WTC11 (cell line): ENCODE measurements at regions not wholly inside any gene's neighbourhood (a gene's known extent, or its start where the extent isn't known, plus 50 kb on each side); places are given as distances from the start of the nearest gene placed in this dataset.

Source experiments
- ATAC-seq: fragments of 200-7000 bp; cut with Tn5 transposase; 2 replicates; pipeline ENCODE4 v1.10.0; 2021; ENCODE audit warnings: mild to moderate bottlenecking, moderate library complexity
- CTCF ChIA-PET: fragments of 300-600 bp; sonication (Branson Sonifier 250); formaldehyde crosslinking; loops from one replicate; lab custom pipeline; 2021; ENCODE audit warnings: antibody characterized with exemption; lab: Charles Lee
- POLR2A ChIA-PET: fragments of 350-600 bp; sonication (Branson Sonifier 250); formaldehyde crosslinking; loops from one replicate; lab custom pipeline; 2021; ENCODE audit warnings: antibody characterized with exemption; lab: Charles Lee
- DNase-seq: peaks from one replicate; pipeline ENCODE4 v3.0.0; 2021; ENCODE audit warnings: low spot score
- H3K27ac Mint-ChIP-seq: 2 replicates; pipeline ENCODE4 v1.8.0; 2021; ENCODE audit warnings: mixed read lengths
- H3K27me3 Mint-ChIP-seq: 2 replicates; pipeline ENCODE4 v1.8.0; 2021; ENCODE audit warnings: low read depth, mild to moderate bottlenecking, moderate library complexity, mixed read lengths
- H3K36me3 Mint-ChIP-seq: 2 replicates; pipeline ENCODE4 v1.8.0; 2021; ENCODE audit warnings: mixed read lengths
- H3K4me1 Mint-ChIP-seq: 2 replicates; pipeline ENCODE4 v1.8.0; 2022; ENCODE audit warnings: mixed read lengths
- H3K4me3 Mint-ChIP-seq: 2 replicates; pipeline ENCODE4 v1.8.0; 2021; ENCODE audit warnings: mild to moderate bottlenecking, moderate library complexity, mixed read lengths
- H3K9me3 Mint-ChIP-seq: 2 replicates; pipeline ENCODE4 v1.8.0; 2021; ENCODE audit warnings: mixed read lengths
- ELF4 ChIP-seq: sonication (generic); formaldehyde crosslinking; IDR thresholded peaks from 2 replicates; pipeline ENCODE4 v1.8.1; 2022; ENCODE audit warnings: low read depth, mild to moderate bottlenecking, moderate library complexity, missing genetic modification reagents
- EMX1 ChIP-seq: fragments of 250-450 bp; sonication (Bioruptor Pico); IDR thresholded peaks from 2 replicates; pipeline ENCODE4 v1.8.0; 2021; ENCODE audit warnings: mild to moderate bottlenecking
- ETV6 ChIP-seq: sonication (generic); formaldehyde crosslinking; IDR thresholded peaks from 2 replicates; pipeline ENCODE4 v1.8.1; 2022; ENCODE audit warnings: mild to moderate bottlenecking, missing genetic modification reagents
- FOXJ3 ChIP-seq: sonication (generic); formaldehyde crosslinking; IDR thresholded peaks from 2 replicates; pipeline ENCODE4 v1.9.0; 2021; ENCODE audit warnings: missing genetic modification reagents, mild to moderate bottlenecking, borderline replicate concordance
- FOXP1 ChIP-seq: sonication (generic); formaldehyde crosslinking; IDR thresholded peaks from 2 replicates; pipeline ENCODE4 v1.8.0; 2022; ENCODE audit warnings: missing genetic modification reagents, mild to moderate bottlenecking, moderate library complexity, borderline replicate concordance
- GTF2I ChIP-seq: fragments of 250-450 bp; sonication (Bioruptor Pico); conservative IDR thresholded peaks from 2 replicates; pipeline ENCODE4 v1.4.0; 2021; ENCODE audit warnings: mild to moderate bottlenecking
- IRF1 ChIP-seq: sonication (generic); formaldehyde crosslinking; IDR thresholded peaks from 2 replicates; pipeline ENCODE4 v1.8.0; 2023; ENCODE audit warnings: missing genetic modification reagents
- IRF2 ChIP-seq: sonication (generic); formaldehyde crosslinking; IDR thresholded peaks from 2 replicates; pipeline ENCODE4 v1.8.0; 2022; ENCODE audit warnings: low read depth, missing genetic modification reagents, borderline replicate concordance
- JUN ChIP-seq: sonication (generic); formaldehyde crosslinking; IDR thresholded peaks from 2 replicates; pipeline ENCODE4 v1.8.0; 2023; ENCODE audit warnings: mild to moderate bottlenecking, missing genetic modification reagents
- MXD4 ChIP-seq: fragments of 250-450 bp; sonication (Bioruptor Pico); IDR thresholded peaks from 2 replicates; pipeline ENCODE4 v1.8.0; 2021; ENCODE audit warnings: mild to moderate bottlenecking, moderate library complexity, borderline replicate concordance
- NFATC4 ChIP-seq: fragments of 250-450 bp; sonication (Bioruptor Pico); IDR thresholded peaks from 2 replicates; pipeline ENCODE4 v1.9.0; 2021; ENCODE audit warnings: mild to moderate bottlenecking
- NFYB ChIP-seq: sonication (generic); formaldehyde crosslinking; conservative IDR thresholded peaks from 2 replicates; pipeline ENCODE4 v1.8.0; 2022; ENCODE audit warnings: low read depth, missing genetic modification reagents
- NR1H2 ChIP-seq: sonication (generic); formaldehyde crosslinking; IDR thresholded peaks from 2 replicates; pipeline ENCODE4 v1.9.0; 2021; ENCODE audit warnings: mild to moderate bottlenecking, moderate library complexity, missing genetic modification reagents
- OVOL2 ChIP-seq: fragments of 250-450 bp; sonication (Bioruptor Pico); IDR thresholded peaks from 2 replicates; pipeline ENCODE4 v1.9.0; 2021; ENCODE audit warnings: mild to moderate bottlenecking, borderline replicate concordance
- SMAD3 ChIP-seq: sonication (generic); formaldehyde crosslinking; IDR thresholded peaks from 2 replicates; pipeline ENCODE4 v1.8.0; 2022; ENCODE audit warnings: missing genetic modification reagents, mild to moderate bottlenecking, borderline replicate concordance
- TEAD1 ChIP-seq: sonication (generic); formaldehyde crosslinking; IDR thresholded peaks from 2 replicates; pipeline ENCODE4 v1.8.0; 2022; ENCODE audit warnings: mild to moderate bottlenecking, missing genetic modification reagents
- TP53 ChIP-seq: sonication (generic); formaldehyde crosslinking; IDR thresholded peaks from 2 replicates; pipeline ENCODE4 v1.8.1; 2023; ENCODE audit warnings: mild to moderate bottlenecking, missing genetic modification reagents
- ZMAT4 ChIP-seq: fragments of 250-450 bp; sonication (Bioruptor Pico); IDR thresholded peaks from 2 replicates; pipeline ENCODE4 v1.9.0; 2021; ENCODE audit warnings: mild to moderate bottlenecking
- ZNF138 ChIP-seq: sonication (generic); formaldehyde crosslinking; conservative IDR thresholded peaks from 2 replicates; pipeline ENCODE4 v1.8.1; 2022; ENCODE audit warnings: mild to moderate bottlenecking, moderate library complexity, missing genetic modification reagents
- ZNF532 ChIP-seq: fragments of 250-450 bp; sonication (Bioruptor Pico); IDR thresholded peaks from 2 replicates; pipeline ENCODE4 v1.9.0; 2021; ENCODE audit warnings: mild to moderate bottlenecking, borderline replicate concordance
- ZNF671 ChIP-seq: fragments of 250-450 bp; sonication (Bioruptor Pico); IDR thresholded peaks from 2 replicates; pipeline ENCODE4 v1.8.0; 2021; ENCODE audit warnings: mild to moderate bottlenecking
- TF ChIP-seq, protein P1 (sequence below): sonication (generic); formaldehyde crosslinking; IDR thresholded peaks from 2 replicates; pipeline ENCODE4 v1.8.0; 2022; ENCODE audit warnings: mild to moderate bottlenecking, missing genetic modification reagents
- TF ChIP-seq, protein P2 (sequence below): sonication (generic); formaldehyde crosslinking; IDR thresholded peaks from 2 replicates; pipeline ENCODE4 v1.8.1; 2023; ENCODE audit warnings: mild to moderate bottlenecking, missing genetic modification reagents

DNA sequence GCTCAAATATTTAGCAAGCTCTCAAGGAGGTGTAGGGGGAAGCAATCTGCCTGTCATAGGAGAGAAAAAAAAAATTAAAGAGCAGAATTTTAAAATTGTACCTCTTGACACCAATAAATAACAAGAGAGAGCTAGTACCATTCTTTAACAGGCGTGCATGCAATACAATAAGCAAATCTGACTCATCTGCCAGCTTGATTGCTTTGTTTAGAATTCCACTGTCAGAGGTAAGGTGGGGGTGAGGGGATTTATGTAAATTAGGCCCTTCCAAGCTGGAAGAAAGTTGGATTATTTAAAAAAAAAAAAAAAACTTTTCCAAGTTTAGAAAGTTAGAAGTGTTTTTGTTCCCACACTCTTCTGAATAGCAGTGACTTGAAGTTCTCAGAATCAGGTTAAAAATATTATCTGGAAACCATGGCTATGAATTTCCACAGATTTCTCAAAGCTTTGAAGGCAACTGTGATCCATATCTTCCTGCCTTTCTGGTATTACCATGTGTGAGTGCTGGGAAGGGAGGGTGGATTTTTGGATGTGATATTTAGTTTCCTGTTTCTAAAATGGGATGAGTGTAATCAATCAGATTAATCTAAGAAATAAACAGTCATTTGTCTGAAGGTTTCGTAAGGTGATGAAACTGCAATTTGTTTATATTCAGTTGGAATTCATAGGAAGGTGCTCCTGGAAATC lies 477.5 kb downstream of the TLE4 start:
- no peaks in the 10 kb centered on the region for H3K27me3 Mint-ChIP-seq
- no peak overlapping the region for H3K27ac Mint-ChIP-seq
- no peak for DNase-seq
- H3K4me3 Mint-ChIP-seq, result no peak overlapping the region
- peaks cover 18% of the 10 kb centered on the region for H3K4me1 Mint-ChIP-seq
- POLR2A ChIA-PET, result no interaction called here
- TF ChIP-seq EMX1 (no peak), MXD4 (no peak), FOXJ3 (CRISPR knock-in tag) (no peak), IRF2 (no peak), ELF4 (CRISPR knock-in tag) (no peak), ZMAT4 (CRISPR knock-in tag) (no peak), SMAD3 (no peak), NFYB (CRISPR knock-in tag) (no peak), JUN (CRISPR knock-in tag) (no peak), ZNF532 (no peak)
- TF ChIP-seq, all 79 proteins: peak for 0
- CTCF ChIA-PET, result interaction anchor here (0.6 kb wide), 2 partner anchors 44 to 74 kb away, joined by 3 read pairs; no protein-coding TSS in a partner anchor
- H3K9me3 Mint-ChIP-seq, result peaks cover 31% of the 10 kb centered on the region
- peaks cover 19% of the 10 kb centered on the region for H3K36me3 Mint-ChIP-seq
- no peak for ATAC-seq

GRCh38 chr9:80046481-80046880 lies 474.7 kb downstream of the TLE4 start:
- TF ChIP-seq ZMAT4 (CRISPR knock-in tag) (no peak), GTF2I (CRISPR knock-in tag) (no peak), NR1H2 (no peak), OVOL2 (CRISPR knock-in tag) (no peak), TEAD1 (CRISPR knock-in tag) (no peak), IRF1 (CRISPR knock-in tag) (no peak), TP53 (CRISPR knock-in tag) (no peak), ETV6 (CRISPR knock-in tag) (no peak), IRF2 (no peak), ZNF671 (CRISPR knock-in tag) (no peak), SMAD3 (no peak), ZNF138 (CRISPR knock-in tag) (no peak), NFATC4 (CRISPR knock-in tag) (no peak), FOXP1 (no peak)
- TF ChIP-seq, protein P1, sequence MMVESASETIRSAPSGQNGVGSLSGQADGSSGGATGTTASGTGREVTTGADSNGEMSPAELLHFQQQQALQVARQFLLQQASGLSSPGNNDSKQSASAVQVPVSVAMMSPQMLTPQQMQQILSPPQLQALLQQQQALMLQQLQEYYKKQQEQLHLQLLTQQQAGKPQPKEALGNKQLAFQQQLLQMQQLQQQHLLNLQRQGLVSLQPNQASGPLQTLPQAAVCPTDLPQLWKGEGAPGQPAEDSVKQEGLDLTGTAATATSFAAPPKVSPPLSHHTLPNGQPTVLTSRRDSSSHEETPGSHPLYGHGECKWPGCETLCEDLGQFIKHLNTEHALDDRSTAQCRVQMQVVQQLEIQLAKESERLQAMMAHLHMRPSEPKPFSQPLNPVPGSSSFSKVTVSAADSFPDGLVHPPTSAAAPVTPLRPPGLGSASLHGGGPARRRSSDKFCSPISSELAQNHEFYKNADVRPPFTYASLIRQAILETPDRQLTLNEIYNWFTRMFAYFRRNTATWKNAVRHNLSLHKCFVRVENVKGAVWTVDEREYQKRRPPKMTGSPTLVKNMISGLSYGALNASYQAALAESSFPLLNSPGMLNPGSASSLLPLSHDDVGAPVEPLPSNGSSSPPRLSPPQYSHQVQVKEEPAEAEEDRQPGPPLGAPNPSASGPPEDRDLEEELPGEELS (CRISPR knock-in tag), result no peak
- TF ChIP-seq, protein P2, sequence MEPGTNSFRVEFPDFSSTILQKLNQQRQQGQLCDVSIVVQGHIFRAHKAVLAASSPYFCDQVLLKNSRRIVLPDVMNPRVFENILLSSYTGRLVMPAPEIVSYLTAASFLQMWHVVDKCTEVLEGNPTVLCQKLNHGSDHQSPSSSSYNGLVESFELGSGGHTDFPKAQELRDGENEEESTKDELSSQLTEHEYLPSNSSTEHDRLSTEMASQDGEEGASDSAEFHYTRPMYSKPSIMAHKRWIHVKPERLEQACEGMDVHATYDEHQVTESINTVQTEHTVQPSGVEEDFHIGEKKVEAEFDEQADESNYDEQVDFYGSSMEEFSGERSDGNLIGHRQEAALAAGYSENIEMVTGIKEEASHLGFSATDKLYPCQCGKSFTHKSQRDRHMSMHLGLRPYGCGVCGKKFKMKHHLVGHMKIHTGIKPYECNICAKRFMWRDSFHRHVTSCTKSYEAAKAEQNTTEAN (CRISPR knock-in tag), result no peak
- TF ChIP-seq, all 79 proteins: peak for 0
- H3K36me3 Mint-ChIP-seq, result peaks cover 1% of the 10 kb centered on the region; the same call in 1 of the 2 replicates
- H3K9me3 Mint-ChIP-seq, result peaks cover 3% of the 10 kb centered on the region
- H3K4me3 Mint-ChIP-seq, result no peak overlapping the region
- DNase-seq (no peak), ATAC-seq (no peak)
- H3K27me3 Mint-ChIP-seq, result no peaks in the 10 kb centered on the region
- ChIA-PET POLR2A (no interaction called here), CTCF (no interaction called here)
- H3K4me1 Mint-ChIP-seq, result peaks cover 18% of the 10 kb centered on the region
- no peak overlapping the region for H3K27ac Mint-ChIP-seq
